ENCODE measurements at regions not wholly inside any gene's neighbourhood (a gene's known extent, or its start where the extent isn't known, plus 50 kb on each side); places are given as distances from the start of the nearest gene placed in this dataset.
A peak's percentile ranks its signal among the peaks of the same experiment; 100 is the strongest.
"Not testable (repeated sequence)": the region's sequence is repeated elsewhere in the genome, so short reads cannot be mapped to it uniquely, and the experiment has no call there.

DNA sequence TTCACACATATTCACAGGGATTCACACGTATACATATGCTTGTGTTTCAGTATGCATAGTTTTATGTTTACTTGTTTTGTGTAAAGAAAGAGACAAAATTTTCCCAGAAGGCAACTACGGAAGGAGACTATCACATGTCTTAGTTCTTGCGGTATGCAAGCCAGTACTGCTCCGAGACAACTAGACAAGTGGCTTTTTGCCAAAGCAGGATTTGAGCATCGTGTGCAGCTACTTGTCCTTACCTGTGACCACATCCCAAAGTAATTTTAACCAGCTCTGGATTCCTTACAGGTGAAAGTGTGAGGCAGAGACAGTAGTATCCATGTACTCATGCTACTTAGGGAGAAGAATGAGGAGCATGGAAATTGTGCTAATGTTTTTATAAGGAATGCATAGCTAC lies 591.4 kb upstream of the NR2F2 start:
- DNase-seq (ENCODE audit: insufficient read length, low spot score) = no peak
- no peak for FAIRE-seq

GRCh38 chr15:95741830-95742229 lies 588.7 kb upstream of the NR2F2 start:
- DNase-seq (ENCODE audit: insufficient read length, low spot score) (no peak), FAIRE-seq (no peak)

DNA sequence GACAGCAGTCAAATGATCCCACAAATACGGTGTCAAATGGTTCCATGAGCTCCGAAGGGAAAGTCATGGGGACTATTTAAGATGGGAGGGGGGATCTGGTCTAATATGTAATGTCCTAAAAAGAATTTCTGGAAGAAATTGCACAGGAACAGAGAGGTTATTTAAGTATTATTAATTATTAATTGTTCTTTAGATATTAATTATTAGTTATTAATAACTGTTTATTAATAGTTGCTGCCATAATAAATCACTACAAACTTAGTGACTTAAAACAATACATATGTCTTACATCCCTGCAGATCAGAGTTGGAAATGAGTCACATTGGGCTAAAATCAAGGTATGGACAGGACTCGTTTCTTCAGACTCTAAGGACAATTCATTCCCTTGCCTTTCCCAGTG lies 588.2 kb upstream of the NR2F2 start:
- FAIRE-seq = no peak
- no peak for DNase-seq (ENCODE audit: insufficient read length, low spot score)

- DNase-seq (ENCODE audit: insufficient read length, low spot score) = no peak
- FAIRE-seq = no peak
These were observed 587.7 kb upstream of the NR2F2 start for GRCh38 chr15:95742836-95743235.

GRCh38 chr15:95757171-95757570 lies 573.3 kb upstream of the NR2F2 start:
- FAIRE-seq = no peak
- no peak for DNase-seq (ENCODE audit: insufficient read length, low spot score)

- FAIRE-seq = no peak
These were observed 572.0 kb upstream of the NR2F2 start for GRCh38 chr15:95758451-95758850.

DNA sequence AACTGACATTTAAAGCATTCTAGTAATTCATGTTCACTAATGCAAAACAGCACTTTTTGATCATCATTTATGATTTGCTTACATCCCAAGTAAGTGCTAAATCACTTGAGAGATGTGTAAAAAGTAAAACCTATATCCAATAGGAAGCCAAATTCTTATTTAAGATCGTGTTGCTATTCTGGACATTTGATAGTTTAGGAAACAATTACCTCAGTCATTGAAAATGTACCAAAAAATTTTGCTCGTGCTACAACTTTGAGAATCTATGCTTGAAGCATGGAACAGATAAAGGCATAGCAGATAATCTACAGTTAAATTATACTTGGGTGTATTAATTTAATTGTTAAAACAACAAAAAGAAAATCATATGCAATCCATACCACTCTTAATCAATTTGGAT lies 571.6 kb upstream of the NR2F2 start:
- FAIRE-seq = no peak
- no peak for DNase-seq (ENCODE audit: insufficient read length, low spot score)

More at GRCh38 chr15:95758451-95758850, 572.0 kb upstream of the NR2F2 start:
- no peak for DNase-seq (ENCODE audit: insufficient read length, low spot score)

DNA sequence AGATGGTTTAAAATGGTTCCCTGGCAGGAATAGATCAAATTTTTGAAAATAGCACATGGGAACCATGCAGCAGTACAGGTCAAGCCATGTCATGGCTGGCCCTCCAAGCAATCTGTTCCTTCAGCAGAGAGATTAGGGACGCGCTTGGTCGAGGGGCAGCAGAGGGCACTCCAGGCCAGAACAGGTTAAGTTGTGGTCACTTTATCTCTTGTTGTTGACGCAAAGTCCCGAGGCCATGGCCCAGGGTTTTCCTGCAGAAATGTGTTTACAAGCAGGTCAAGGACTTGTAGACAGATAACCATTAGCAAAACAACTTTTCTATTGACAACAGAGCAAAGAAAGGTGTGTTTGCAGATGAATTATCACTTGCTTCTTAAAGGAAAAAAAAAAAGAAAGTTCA lies 570.0 kb upstream of the NR2F2 start:
- DNase-seq (ENCODE audit: insufficient read length, low spot score) (peak; percentile 20), FAIRE-seq (no peak)

DNA sequence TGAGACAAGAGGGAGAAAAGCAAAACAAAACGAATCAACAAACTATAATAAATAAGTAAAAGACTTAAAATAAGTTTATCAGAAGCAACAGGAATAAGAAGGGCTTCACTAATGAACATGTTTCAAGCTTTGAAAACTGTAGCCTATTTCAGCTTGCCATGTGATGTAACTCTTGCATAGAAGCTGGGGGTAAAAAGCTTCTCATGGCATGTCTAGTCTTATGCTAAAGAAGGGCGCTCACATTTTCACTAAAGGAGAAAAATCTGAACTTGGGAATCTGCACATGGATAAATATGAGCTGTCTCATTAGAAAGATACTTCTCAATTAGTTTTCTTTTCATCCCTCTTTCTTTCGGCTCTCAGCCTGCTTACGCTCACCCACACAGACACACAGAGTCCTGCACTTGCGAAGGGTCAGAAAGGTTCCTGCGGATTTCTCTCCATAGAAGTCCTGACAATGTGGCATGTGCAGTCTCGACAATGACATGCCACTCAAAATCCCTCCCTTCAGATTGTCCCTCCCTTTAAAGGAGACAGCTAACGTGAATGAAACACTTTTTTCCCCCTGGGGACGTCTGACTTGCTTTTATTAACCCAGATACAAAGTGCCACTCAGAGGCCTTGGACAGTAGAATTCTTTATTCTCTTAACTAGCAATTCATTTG lies 568.9 kb upstream of the NR2F2 start:
- DNase-seq (ENCODE audit: insufficient read length, low spot score) (no peak), FAIRE-seq (no peak)

DNA sequence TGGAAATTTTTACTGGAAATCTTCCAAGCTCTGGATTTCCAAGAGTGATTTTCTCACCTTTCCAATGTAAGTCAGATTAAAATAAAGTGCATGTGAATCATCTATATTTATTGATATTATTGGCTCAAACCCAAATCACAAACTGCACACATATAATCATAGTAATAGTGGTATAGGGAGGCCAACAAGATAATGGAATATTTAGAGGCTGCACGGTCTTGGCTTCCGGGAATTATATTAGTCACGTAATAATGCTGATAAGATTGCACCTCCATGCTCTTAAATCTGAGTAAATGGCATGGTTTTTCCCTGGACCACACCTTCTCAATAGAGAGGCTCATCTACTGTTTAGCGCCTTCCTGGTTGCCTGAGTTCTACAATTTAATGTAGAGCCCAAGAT lies 567.1 kb upstream of the NR2F2 start:
- FAIRE-seq = no peak
- DNase-seq (ENCODE audit: insufficient read length, low spot score) = no peak

GRCh38 chr15:95765161-95765560 lies 565.3 kb upstream of the NR2F2 start:
- DNase-seq (ENCODE audit: insufficient read length, low spot score) (no peak), FAIRE-seq (no peak)

GRCh38 chr15:95770196-95770595 lies 560.3 kb upstream of the NR2F2 start:
- DNase-seq (ENCODE audit: insufficient read length, low spot score) (peak; percentile 6), FAIRE-seq (no peak)

DNA sequence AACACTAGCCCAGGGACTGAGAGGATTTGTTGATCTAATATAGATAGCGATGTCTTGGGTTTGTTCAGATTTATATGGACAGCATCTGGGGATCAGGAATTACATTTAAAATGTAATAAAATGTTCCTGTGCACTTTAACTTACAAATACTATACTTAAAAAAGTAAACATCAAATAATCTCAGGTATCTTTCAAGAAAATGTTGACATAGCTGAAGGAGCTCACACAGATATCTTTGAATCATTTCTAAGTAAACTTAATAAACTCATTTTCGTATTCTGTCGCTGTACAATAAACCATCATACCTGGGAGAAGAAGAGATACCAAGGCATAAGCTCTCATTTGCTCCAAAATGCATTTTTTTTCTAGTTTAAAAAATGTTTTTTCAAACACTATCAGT lies 557.5 kb upstream of the NR2F2 start:
- FAIRE-seq = no peak
- DNase-seq (ENCODE audit: insufficient read length, low spot score) = no peak

DNA sequence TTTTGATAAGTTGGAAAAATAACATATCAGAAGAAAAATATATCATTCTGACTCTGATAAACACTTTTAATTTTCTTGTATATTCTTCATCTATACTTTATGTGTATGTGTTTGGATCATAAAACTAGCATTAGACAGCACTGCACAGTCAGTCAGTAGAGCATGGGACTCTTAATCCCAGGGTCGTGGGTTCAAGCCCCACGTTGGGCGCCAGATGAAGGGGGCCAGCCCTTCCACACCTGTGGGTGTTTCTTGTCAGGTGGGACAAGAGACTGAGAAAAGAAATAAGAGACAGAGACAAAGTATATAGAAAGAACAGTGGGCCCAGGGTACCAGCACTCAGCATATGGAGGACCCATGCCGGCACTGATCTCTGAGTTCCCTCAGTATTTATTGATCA lies 546.0 kb upstream of the NR2F2 start:
- FAIRE-seq (no peak), DNase-seq (ENCODE audit: insufficient read length, low spot score) (no peak)

- FAIRE-seq; DNase-seq (ENCODE audit: insufficient read length, low spot score): not testable (repeated sequence)
These were observed 545.2 kb upstream of the NR2F2 start for GRCh38 chr15:95785276-95785675.

DNA sequence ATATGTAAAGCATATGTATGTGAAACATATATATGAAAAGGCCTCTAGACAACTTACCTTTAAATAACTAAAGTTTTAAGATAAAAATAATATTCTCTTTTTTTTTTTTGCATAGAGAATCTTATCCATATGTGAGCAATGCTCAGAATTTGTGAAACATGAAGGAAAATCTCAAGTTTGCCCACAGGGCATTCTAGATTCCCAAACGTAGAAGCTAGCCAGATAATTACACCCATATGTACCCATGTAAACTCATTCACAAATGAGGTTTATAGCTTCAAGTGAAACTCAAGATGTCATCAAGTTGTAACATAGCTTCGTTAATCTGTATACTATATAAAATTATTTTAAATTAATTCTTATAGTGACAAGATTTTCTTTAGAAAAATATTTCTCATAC lies 537.3 kb upstream of the NR2F2 start:
- DNase-seq (ENCODE audit: insufficient read length, low spot score) (no peak), FAIRE-seq (no peak)

DNA sequence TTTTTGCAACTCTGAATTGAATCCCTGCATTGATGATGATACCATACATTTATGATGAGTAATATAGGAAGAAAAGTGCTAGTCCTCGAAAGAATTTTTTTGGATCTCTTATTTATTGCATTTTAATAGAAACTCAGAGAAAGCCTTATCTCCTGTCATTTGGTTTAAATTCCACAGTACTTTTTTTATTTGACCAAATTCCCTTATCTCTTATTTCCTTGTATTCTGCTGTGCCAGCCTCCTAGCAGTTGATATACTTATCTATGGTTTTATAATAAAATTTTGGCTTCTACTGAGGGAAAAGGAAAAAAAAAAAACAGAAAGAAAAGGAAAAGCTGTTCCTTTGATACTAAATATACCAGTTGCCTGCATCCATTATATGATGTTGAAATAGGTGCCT lies 535.1 kb upstream of the NR2F2 start:
- FAIRE-seq = no peak
- DNase-seq (ENCODE audit: insufficient read length, low spot score) = no peak

DNA sequence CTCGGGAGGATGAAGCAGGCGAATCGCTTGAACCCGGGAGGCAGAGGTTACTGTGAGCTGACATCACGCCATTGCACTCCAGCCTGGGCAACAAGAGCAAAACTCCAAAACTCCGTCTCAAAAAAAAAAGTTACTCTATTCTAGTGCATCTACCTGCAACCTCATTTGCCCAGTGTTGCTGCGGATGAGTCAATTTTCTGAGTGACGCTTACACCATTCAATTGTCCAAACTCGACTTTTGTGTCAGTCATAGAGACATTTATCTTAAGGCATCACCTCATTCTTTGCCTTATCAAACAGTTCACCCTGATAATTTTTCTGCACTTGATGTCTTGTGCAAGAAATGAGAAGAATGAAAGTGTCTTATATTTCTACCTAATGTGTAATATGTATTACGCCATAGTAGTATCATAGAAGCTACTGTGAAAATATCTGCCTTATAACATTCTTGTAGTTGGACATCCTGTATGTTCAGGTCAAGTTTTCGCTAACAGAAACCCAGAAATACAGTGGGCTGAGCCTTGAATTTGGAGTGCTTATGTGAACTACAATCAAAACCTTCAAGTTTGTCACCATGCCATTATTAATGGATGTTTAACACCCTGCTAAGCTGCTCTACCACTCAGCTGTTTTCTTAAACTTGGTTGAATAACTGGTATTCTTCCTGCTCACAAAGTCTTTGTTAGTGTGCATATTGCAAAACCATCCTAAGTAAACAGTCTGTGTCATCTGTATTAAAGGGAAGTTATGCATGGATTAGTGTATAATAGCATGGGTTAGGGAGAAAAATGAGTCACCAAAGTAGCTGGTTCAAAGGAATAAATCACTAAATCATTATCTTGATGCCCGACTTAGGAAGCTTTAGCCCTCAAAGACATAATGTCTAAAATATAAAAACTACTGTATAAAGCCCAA lies 531.0 kb upstream of the NR2F2 start:
- FAIRE-seq (no peak), DNase-seq (ENCODE audit: insufficient read length, low spot score) (peak; percentile 39)

GRCh38 chr15:95804484-95804883 lies 526.0 kb upstream of the NR2F2 start:
- FAIRE-seq (no peak), DNase-seq (ENCODE audit: insufficient read length, low spot score) (no peak)

DNA sequence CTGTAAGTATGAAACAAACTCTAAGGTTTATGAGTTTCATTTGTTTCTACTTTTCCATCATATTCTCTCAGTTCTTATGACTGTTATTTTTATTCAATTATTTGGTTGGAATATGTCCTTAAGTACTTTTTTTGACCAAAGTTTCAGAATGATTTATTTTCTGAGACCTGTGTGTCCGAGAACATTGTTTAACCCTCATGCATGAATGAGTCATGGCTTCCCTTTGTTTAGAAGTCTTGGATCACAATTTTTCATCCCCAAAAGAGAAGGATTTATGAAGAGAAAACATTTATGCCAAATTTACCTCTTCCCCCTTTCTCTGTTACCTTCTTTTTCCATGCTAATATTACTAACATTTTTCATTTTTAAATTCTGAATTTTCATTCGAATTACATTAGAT lies 518.0 kb upstream of the NR2F2 start:
- DNase-seq (ENCODE audit: insufficient read length, low spot score) (peak; percentile 10), FAIRE-seq (no peak)

- DNase-seq (ENCODE audit: insufficient read length, low spot score) (no peak), FAIRE-seq (no peak)
These were observed 515.6 kb upstream of the NR2F2 start for GRCh38 chr15:95814908-95815307.

- no peak for FAIRE-seq
- no peak for DNase-seq (ENCODE audit: insufficient read length, low spot score)
These were observed 513.9 kb upstream of the NR2F2 start for GRCh38 chr15:95816591-95816990.
